H1 (cell line): ENCODE measurements at regions not wholly inside any gene's neighbourhood (a gene's known extent, or its start where the extent isn't known, plus 50 kb on each side); places are given as distances from the start of the nearest gene placed in this dataset.

ENCODE experiments used
- CTCF ChIA-PET: fragments of 300-600 bp; sonication (Branson Sonifier 250); formaldehyde crosslinking; loops from one replicate; lab custom pipeline; 2021; ENCODE audit not compliant: partially characterized antibody; lab: Charles Lee
- POLR2A ChIA-PET: fragments of 300-600 bp; sonication (Branson Sonifier 250); formaldehyde crosslinking; loops from one replicate; lab custom pipeline; 2021; ENCODE audit warnings: inconsistent platforms; ENCODE audit not compliant: partially characterized antibody; lab: Charles Lee
- DNase-seq, 2 experiments: peaks; one replicate each; pipeline versions ENCODE4 v3.0.0 to v3.0.0-alpha.2; 2010 to 2022; ENCODE audit warnings: low spot score in 2 of 2, low read depth in 1 of 2, mixed read lengths in 1 of 2
- FAIRE-seq: peaks from 2 replicates; lab custom pipeline; 2011; peaks lifted over from hg19 to GRCh38; lab: Jason Lieb, UNC
- H2AFZ ChIP-seq: 2 replicates; pipeline ENCODE4 v1.8.1; 2012; ENCODE audit warnings: low read length, inconsistent platforms
- H2AK5ac ChIP-seq: 2 replicates; pipeline ENCODE4 v1.6.1; 2013; ENCODE audit warnings: low read depth, low read length
- H2BK120ac ChIP-seq: replicated peaks from 2 replicates; pipeline ENCODE3; 2013; ENCODE audit warnings: low read depth, low read length, inconsistent platforms
- H2BK12ac ChIP-seq: 2 replicates; pipeline ENCODE4 v1.6.1; 2013; ENCODE audit warnings: low read depth, low read length
- H2BK15ac ChIP-seq: 2 replicates; pipeline ENCODE4 v1.6.1; 2013; ENCODE audit warnings: low read length
- H2BK20ac ChIP-seq: 2 replicates; pipeline ENCODE4 v1.6.1; 2013; ENCODE audit warnings: low read length
- H2BK5ac ChIP-seq: 2 replicates; pipeline ENCODE4 v1.6.1; 2013; ENCODE audit warnings: low read depth, low read length
- H3K14ac ChIP-seq: 2 replicates; pipeline ENCODE4 v1.6.1; 2013; ENCODE audit warnings: inconsistent platforms; ENCODE audit not compliant: insufficient read length
- H3K18ac ChIP-seq: 2 replicates; pipeline ENCODE4 v1.6.1; 2013; ENCODE audit warnings: low read length; ENCODE audit errors: extremely low read depth
- H3K23ac ChIP-seq: 2 replicates; pipeline ENCODE4 v1.6.1; 2013; ENCODE audit warnings: inconsistent platforms; ENCODE audit not compliant: insufficient read length
- H3K23me2 ChIP-seq: 2 replicates; pipeline ENCODE4 v1.6.1; 2013; ENCODE audit warnings: low read depth, low read length
- H3K27ac ChIP-seq: 2 replicates; pipeline ENCODE4 v1.6.1; 2011; ENCODE audit warnings: low read depth, low read length, inconsistent platforms
- H3K27me3 ChIP-seq, 4 experiments: replicated peaks in 1 of 4; 1 replicate in 1 of 4; 2 replicates in 3 of 4; pipeline versions ENCODE4 v1.6.1 to v1.8.1; 2011 to 2013; ENCODE audit warnings: low read length in 3 of 4, mild to moderate bottlenecking in 3 of 4, inconsistent platforms in 2 of 4, mixed read lengths in 2 of 4, moderate library complexity in 1 of 4; ENCODE audit not compliant: control insufficient read depth in 3 of 4, insufficient read depth in 3 of 4; ENCODE audit errors: extremely low read depth in 1 of 4
- H3K36me3 ChIP-seq, 4 experiments: 2 replicates each; pipeline versions ENCODE4 v1.6.1 to v1.8.1; 2011 to 2013; ENCODE audit warnings: mild to moderate bottlenecking in 4 of 4, low read length in 3 of 4, moderate library complexity in 2 of 4, control low read depth in 1 of 4, inconsistent platforms in 1 of 4; ENCODE audit not compliant: insufficient read depth in 4 of 4, control insufficient read depth in 2 of 4
- H3K4ac ChIP-seq: replicated peaks from 2 replicates; pipeline ENCODE3; 2013; ENCODE audit warnings: low read length, low read depth, mixed read lengths, inconsistent platforms; ENCODE audit not compliant: insufficient read length
- H3K4me1 ChIP-seq, 4 experiments: replicated peaks in 1 of 4; 1 replicate in 1 of 4; 2 replicates in 3 of 4; pipeline versions ENCODE4 v1.6.1 to v1.8.1; 2011 to 2013; ENCODE audit warnings: low read length in 3 of 4, inconsistent platforms in 2 of 4, mixed read lengths in 1 of 4; ENCODE audit not compliant: insufficient read depth in 4 of 4, control insufficient read depth in 3 of 4
- H3K4me2 ChIP-seq, 2 experiments: 2 replicates each; pipeline versions ENCODE4 v1.6.1 to v1.8.1; 2011 to 2013; ENCODE audit warnings: low read depth in 2 of 2, low read length in 2 of 2, control low read depth in 1 of 2, inconsistent platforms in 1 of 2, mild to moderate bottlenecking in 1 of 2; ENCODE audit not compliant: insufficient read depth in 1 of 2
- H3K4me3 ChIP-seq, 4 experiments: fragments of 200-600, 300-600 bp in 1 of 4; sonication (generic), shearing (Covaris generic), sonication (Bioruptor Twin) in 1 of 4; 2 replicates each; pipeline versions ENCODE4 v1.5.1 to v1.8.1; 2011 to 2016; ENCODE audit warnings: low read length in 4 of 4, low read depth in 3 of 4, control low read depth in 2 of 4, inconsistent platforms in 2 of 4, mild to moderate bottlenecking in 2 of 4, mixed read lengths in 1 of 4, moderate library complexity in 1 of 4; ENCODE audit not compliant: insufficient read depth in 2 of 4; ENCODE audit errors: extremely low read depth in 1 of 4
- H3K56ac ChIP-seq: replicated peaks from 2 replicates; pipeline ENCODE3; 2013; ENCODE audit warnings: low read depth, mild to moderate bottlenecking, mixed read lengths, low read length, inconsistent platforms; ENCODE audit not compliant: insufficient read length
- H3K79me1 ChIP-seq: 2 replicates; pipeline ENCODE4 v1.6.1; 2013; ENCODE audit warnings: low read depth, low read length, control low read depth
- H3K79me2 ChIP-seq, 2 experiments: 2 replicates each; pipeline versions ENCODE4 v1.6.1 to v1.8.1; 2012 to 2013; ENCODE audit warnings: low read length in 2 of 2, mild to moderate bottlenecking in 2 of 2, inconsistent platforms in 1 of 2; ENCODE audit not compliant: insufficient read depth in 2 of 2, control insufficient read depth in 1 of 2
- H3K9ac ChIP-seq, 4 experiments: replicated peaks in 1 of 4; 1 replicate in 1 of 4; 2 replicates in 3 of 4; pipeline versions ENCODE4 v1.6.1 to v1.8.1; 2011 to 2013; ENCODE audit warnings: low read depth in 3 of 4, low read length in 3 of 4, control low read depth in 2 of 4, mild to moderate bottlenecking in 2 of 4, moderate library complexity in 2 of 4, inconsistent platforms in 1 of 4; ENCODE audit errors: extremely low read depth in 1 of 4
- H3K9me3 ChIP-seq, 2 experiments: 2 replicates each; pipeline versions ENCODE4 v1.6.1 to v1.8.1; 2012 to 2013; ENCODE audit warnings: mild to moderate bottlenecking in 2 of 2, moderate library complexity in 2 of 2, control low read depth in 1 of 2, inconsistent platforms in 1 of 2, low read depth in 1 of 2, low read length in 1 of 2, mixed read lengths in 1 of 2; ENCODE audit not compliant: insufficient read depth in 2 of 2
- H4K20me1 ChIP-seq, 2 experiments: replicated peaks in 1 of 2; 2 replicates each; pipeline versions ENCODE3 to v1.8.1; 2011 to 2013; ENCODE audit warnings: inconsistent platforms in 2 of 2, low read length in 2 of 2, mild to moderate bottlenecking in 1 of 2; ENCODE audit not compliant: insufficient read depth in 2 of 2, control insufficient read depth in 1 of 2
- H4K5ac ChIP-seq: 2 replicates; pipeline ENCODE4 v1.6.1; 2013; ENCODE audit warnings: low read length, low read depth, mixed read lengths, inconsistent platforms; ENCODE audit not compliant: insufficient read length
- H4K8ac ChIP-seq: 2 replicates; pipeline ENCODE4 v1.8.0; 2013; ENCODE audit warnings: mild to moderate bottlenecking, moderate library complexity, low read length, inconsistent platforms; ENCODE audit not compliant: insufficient read depth; ENCODE audit errors: extremely low read depth
- H4K91ac ChIP-seq: replicated peaks from 2 replicates; pipeline ENCODE3; 2013; ENCODE audit warnings: low read length, mixed read lengths, inconsistent platforms; ENCODE audit not compliant: insufficient read length
- GABPA ChIP-seq: IDR thresholded peaks from 2 replicates; pipeline ENCODE4 v1.6.1; 2011; ENCODE audit warnings: mild to moderate bottlenecking, low read length, moderate library complexity, borderline replicate concordance; ENCODE audit not compliant: insufficient read depth
- JUND ChIP-seq: IDR thresholded peaks from 2 replicates; pipeline ENCODE4 v1.6.1; 2011; ENCODE audit warnings: mild to moderate bottlenecking, improper control_type of control experiment, low read length
- YY1 ChIP-seq: IDR thresholded peaks from 2 replicates; pipeline ENCODE4 v1.6.1; 2011; ENCODE audit warnings: low read depth, mild to moderate bottlenecking, low read length
- whole genome bisulfite sequencing, 2 experiments: shearing (Covaris generic) in 1 of 2; methylation state at CpG; one replicate each; pipeline versions ENCODE4 v1.1.6 to v1.1.7; 2013 to 2015; ENCODE audit warnings: low lambda C conversion rate in 2 of 2, mixed read lengths in 2 of 2, inconsistent platforms in 1 of 2, low coverage in 1 of 2, missing lambda C conversion rate in 1 of 2; ENCODE audit not compliant: insufficient replicate concordance in 2 of 2, insufficient coverage in 1 of 2, insufficient read length in 1 of 2; ENCODE audit errors: extremely low coverage in 1 of 2, missing lambda C conversion rate in 1 of 2; 5-methylcytosine and 5-hydroxymethylcytosine counted together

DNA sequence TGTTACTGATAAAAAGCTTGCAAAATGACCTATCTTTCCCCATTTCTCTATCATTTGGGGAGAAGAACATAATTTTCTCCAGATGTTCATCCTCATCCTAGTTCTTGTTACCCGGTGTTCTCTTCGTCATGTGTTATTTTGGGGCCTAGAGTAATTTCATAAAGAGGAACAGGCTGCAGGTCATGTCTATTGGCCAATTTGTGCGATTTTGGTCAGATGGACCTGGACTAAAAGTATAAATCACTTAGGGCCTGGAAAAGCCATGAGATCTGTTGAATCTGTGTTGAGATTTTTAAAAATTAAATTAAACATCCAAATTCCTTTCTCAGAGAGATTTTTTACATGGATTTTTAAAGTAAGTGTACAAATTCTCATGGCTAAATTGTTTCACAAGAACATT is 241.3 kb upstream of the PLXNA2 start:
- no peak overlapping the region for H3K4me3 ChIP-seq
- H3K36me3 ChIP-seq = no peaks in the 10 kb centered on the region
- H2BK15ac ChIP-seq = no peak overlapping the region
- no peak overlapping the region for H4K5ac ChIP-seq
- no peak overlapping the region for H3K4me2 ChIP-seq
- no peaks in the 10 kb centered on the region for H3K23me2 ChIP-seq
- CTCF ChIA-PET = interaction anchor here (2.2 kb wide), 1 partner anchor 9 kb away, joined by 10 read pairs; no protein-coding TSS in a partner anchor
- WGBS, 2 experiments = 90% methylated on average over 3 of the region's 3 CpGs; no CpG with 5 or more reads in 1 of the 2 experiments
- H3K79me1 ChIP-seq = no peaks in the 10 kb centered on the region
- no peak overlapping the region for H2AFZ ChIP-seq
- H3K4me1 ChIP-seq = no peaks in the 10 kb centered on the region
- H4K8ac ChIP-seq = no peak overlapping the region
- no peaks in the 10 kb centered on the region for H4K20me1 ChIP-seq
- H3K56ac ChIP-seq = no peak overlapping the region
- no peak overlapping the region for H3K27ac ChIP-seq
- H3K23ac ChIP-seq = no peak overlapping the region
- H2BK5ac ChIP-seq = no peak overlapping the region
- TF ChIP-seq YY1 (no peak), JUND (no peak), GABPA (no peak)
- no peak overlapping the region for H3K9ac ChIP-seq
- H2AK5ac ChIP-seq = no peak overlapping the region
- no peak for DNase-seq
- POLR2A ChIA-PET = no interaction called here
- FAIRE-seq = no peak
- no peak overlapping the region for H2BK20ac ChIP-seq
- no peaks in the 10 kb centered on the region for H3K79me2 ChIP-seq
- no peaks in the 10 kb centered on the region for H3K9me3 ChIP-seq
- H4K91ac ChIP-seq = no peak overlapping the region
- H2BK120ac ChIP-seq = no peak overlapping the region
- H3K4ac ChIP-seq = no peak overlapping the region
- no peak overlapping the region for H3K18ac ChIP-seq
- H3K14ac ChIP-seq = no peak overlapping the region
- no peaks in the 10 kb centered on the region for H3K27me3 ChIP-seq
- no peak overlapping the region for H2BK12ac ChIP-seq
